ENCODE measurements at regions not wholly inside any gene's neighbourhood (a gene's known extent, or its start where the extent isn't known, plus 50 kb on each side); places are given as distances from the start of the nearest gene placed in this dataset.

DNA sequence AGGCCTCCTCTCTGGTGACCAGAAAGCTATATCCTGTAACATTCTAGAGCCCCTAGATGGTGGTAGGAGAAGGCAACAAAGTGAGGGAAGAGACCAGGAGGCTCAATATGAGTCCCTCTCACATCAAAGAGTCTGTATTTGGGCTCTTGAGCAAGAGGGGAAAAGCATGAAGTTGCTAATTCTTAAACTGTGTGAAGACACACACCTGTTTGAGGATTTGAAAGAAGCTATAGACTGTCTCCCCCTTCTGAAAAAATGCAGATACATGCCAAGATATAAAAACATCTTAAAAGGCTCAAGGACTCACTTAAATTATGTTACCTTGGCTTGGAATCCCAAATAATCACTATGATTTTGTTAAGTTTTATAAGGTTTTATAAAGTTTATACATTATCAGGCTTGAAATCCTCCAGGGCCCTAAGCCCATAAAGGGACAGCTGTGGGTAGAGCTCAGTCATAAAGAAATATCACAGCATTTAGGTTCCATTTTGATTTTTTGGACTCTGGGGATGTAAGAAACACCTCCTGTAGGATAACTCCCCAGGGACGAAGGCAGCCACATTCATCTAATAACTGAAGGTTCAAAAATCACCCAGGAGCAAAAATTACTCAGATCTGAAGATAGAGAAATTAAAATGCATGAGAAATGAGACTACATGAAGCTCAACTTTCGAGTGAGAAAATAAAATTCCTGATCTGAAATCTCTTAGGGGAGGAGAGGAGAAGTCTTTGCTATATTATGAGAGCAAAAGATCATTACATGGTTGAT is 136.1 kb upstream of the LGALSL start:
- Histone ChIP-seq H3K27ac (ENCODE audit: low read depth, low read length) (no peak overlapping the region), H4K20me1 (ENCODE audit: insufficient read depth, low read length) (no peaks in the 10 kb centered on the region), H3K4me3 (ENCODE audit: insufficient read depth, low read length) (no peak overlapping the region), H3K27me3 (ENCODE audit: insufficient read depth, low read length) (peaks cover 75% of the 10 kb centered on the region), H3K36me3 (ENCODE audit: insufficient read depth, low read length) (no peaks in the 10 kb centered on the region), H3K4me2 (ENCODE audit: insufficient read depth, low read length) (no peak overlapping the region), H3K9me3 (ENCODE audit: low read depth, low read length) (no peaks in the 10 kb centered on the region), H3K4me1 (ENCODE audit: insufficient read depth, low read length) (peaks cover 3% of the 10 kb centered on the region), H2AFZ (ENCODE audit: low read length) (no peak overlapping the region), H3K79me2 (ENCODE audit: insufficient read depth, low read length) (no peaks in the 10 kb centered on the region)
- TF ChIP-seq, protein P1, sequence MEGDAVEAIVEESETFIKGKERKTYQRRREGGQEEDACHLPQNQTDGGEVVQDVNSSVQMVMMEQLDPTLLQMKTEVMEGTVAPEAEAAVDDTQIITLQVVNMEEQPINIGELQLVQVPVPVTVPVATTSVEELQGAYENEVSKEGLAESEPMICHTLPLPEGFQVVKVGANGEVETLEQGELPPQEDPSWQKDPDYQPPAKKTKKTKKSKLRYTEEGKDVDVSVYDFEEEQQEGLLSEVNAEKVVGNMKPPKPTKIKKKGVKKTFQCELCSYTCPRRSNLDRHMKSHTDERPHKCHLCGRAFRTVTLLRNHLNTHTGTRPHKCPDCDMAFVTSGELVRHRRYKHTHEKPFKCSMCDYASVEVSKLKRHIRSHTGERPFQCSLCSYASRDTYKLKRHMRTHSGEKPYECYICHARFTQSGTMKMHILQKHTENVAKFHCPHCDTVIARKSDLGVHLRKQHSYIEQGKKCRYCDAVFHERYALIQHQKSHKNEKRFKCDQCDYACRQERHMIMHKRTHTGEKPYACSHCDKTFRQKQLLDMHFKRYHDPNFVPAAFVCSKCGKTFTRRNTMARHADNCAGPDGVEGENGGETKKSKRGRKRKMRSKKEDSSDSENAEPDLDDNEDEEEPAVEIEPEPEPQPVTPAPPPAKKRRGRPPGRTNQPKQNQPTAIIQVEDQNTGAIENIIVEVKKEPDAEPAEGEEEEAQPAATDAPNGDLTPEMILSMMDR (IDR thresholded peaks at IDR 0.05; ENCODE audit: extremely low read depth, low read depth, low read length) = no peak
- no peak for DNase-seq (ENCODE audit: insufficient read length, low spot score, missing footprints)

DNA sequence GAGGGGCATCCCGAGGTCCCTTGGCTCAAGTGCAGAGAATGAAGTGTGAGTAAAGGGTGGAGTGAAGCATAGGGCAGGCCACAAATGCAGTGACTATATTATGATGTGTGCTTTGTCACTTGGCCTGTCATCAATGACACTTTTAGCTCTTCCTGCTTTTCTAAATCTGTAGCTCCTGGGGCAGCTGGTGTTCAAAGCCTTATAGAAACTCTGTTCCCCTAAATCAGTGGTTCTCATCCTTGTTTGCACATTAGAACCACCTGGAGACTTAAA is 135.6 kb upstream of the LGALSL start:
- no peak for DNase-seq (ENCODE audit: insufficient read length, low spot score, missing footprints)
- Histone ChIP-seq H4K20me1 (ENCODE audit: insufficient read depth, low read length) (no peaks in the 10 kb centered on the region), H3K27me3 (ENCODE audit: insufficient read depth, low read length) (peaks cover 78% of the 10 kb centered on the region), H2AFZ (ENCODE audit: low read length) (no peak overlapping the region), H3K27ac (ENCODE audit: low read depth, low read length) (no peak overlapping the region), H3K4me2 (ENCODE audit: insufficient read depth, low read length) (no peak overlapping the region), H3K4me3 (ENCODE audit: insufficient read depth, low read length) (no peak overlapping the region), H3K9me3 (ENCODE audit: low read depth, low read length) (no peaks in the 10 kb centered on the region), H3K4me1 (ENCODE audit: insufficient read depth, low read length) (peaks cover under 1% of the 10 kb centered on the region), H3K36me3 (ENCODE audit: insufficient read depth, low read length) (no peaks in the 10 kb centered on the region), H3K79me2 (ENCODE audit: insufficient read depth, low read length) (no peaks in the 10 kb centered on the region)
- TF ChIP-seq, protein P1 (IDR thresholded peaks at IDR 0.05; ENCODE audit: extremely low read depth, low read depth, low read length) = no peak

DNA sequence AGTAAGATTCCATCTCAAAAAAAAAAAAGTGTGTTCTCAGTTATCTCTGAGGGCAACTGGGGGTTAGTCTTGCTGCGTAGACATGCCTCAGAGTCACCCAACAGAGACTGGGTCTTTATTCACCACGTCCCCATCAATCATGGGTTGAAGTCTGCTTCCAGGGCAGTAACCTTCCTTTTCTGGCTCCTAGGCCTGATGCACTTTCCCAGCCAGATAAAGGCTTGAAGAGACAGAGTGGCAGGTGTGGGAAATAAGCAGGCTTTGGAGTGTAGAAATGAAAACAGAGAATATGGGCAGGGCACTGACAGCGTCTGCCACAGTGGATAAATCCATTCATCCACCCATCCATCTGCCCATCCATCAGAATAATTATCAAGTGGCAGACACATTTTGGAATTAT is 134.1 kb upstream of the LGALSL start:
- H4K20me1 ChIP-seq (ENCODE audit: insufficient read depth, low read length) = no peaks in the 10 kb centered on the region
- H3K27ac ChIP-seq (ENCODE audit: low read depth, low read length) = no peak overlapping the region
- TF ChIP-seq, protein P1 (IDR thresholded peaks at IDR 0.05; ENCODE audit: extremely low read depth, low read depth, low read length) = no peak
- H3K27me3 ChIP-seq (ENCODE audit: insufficient read depth, low read length) = peaks cover 76% of the 10 kb centered on the region
- no peak overlapping the region for H3K4me3 ChIP-seq (ENCODE audit: insufficient read depth, low read length)
- no peak for DNase-seq (ENCODE audit: insufficient read length, low spot score, missing footprints)
- no peaks in the 10 kb centered on the region for H3K4me1 ChIP-seq (ENCODE audit: insufficient read depth, low read length)
- no peak overlapping the region for H2AFZ ChIP-seq (ENCODE audit: low read length)
- no peak overlapping the region for H3K4me2 ChIP-seq (ENCODE audit: insufficient read depth, low read length)
- H3K79me2 ChIP-seq (ENCODE audit: insufficient read depth, low read length) = no peaks in the 10 kb centered on the region
- H3K9me3 ChIP-seq (ENCODE audit: low read depth, low read length) = no peaks in the 10 kb centered on the region
- no peaks in the 10 kb centered on the region for H3K36me3 ChIP-seq (ENCODE audit: insufficient read depth, low read length)

DNA sequence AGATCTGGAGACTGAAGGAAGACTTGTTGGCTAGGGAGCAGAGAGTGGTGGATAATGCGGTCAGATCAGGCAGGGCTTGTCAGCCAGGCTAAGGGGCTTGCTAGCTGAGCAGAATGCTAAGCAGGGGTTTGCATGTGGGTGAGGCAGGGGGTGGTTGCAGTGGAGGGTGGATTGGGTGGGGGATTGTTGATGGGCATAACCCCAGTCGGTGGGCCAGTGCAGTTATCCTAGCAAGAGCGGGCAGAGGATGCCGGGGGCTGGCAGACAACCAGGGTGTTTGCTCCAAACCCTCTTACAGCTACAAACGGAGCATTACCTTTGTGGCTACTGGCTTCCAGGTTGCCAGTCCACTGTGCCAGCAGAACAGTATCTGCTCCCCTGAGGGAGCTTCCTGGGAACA is 131.5 kb upstream of the LGALSL start:
- Histone ChIP-seq H3K4me2 (ENCODE audit: insufficient read depth, low read length) (no peak overlapping the region), H3K4me3 (ENCODE audit: insufficient read depth, low read length) (no peak overlapping the region), H2AFZ (ENCODE audit: low read length) (no peak overlapping the region), H3K9me3 (ENCODE audit: low read depth, low read length) (no peaks in the 10 kb centered on the region), H3K79me2 (ENCODE audit: insufficient read depth, low read length) (no peaks in the 10 kb centered on the region), H3K4me1 (ENCODE audit: insufficient read depth, low read length) (no peaks in the 10 kb centered on the region), H3K27ac (ENCODE audit: low read depth, low read length) (no peak overlapping the region), H3K36me3 (ENCODE audit: insufficient read depth, low read length) (no peaks in the 10 kb centered on the region), H3K27me3 (ENCODE audit: insufficient read depth, low read length) (peaks cover 54% of the 10 kb centered on the region), H4K20me1 (ENCODE audit: insufficient read depth, low read length) (no peaks in the 10 kb centered on the region)
- TF ChIP-seq, protein P1 (IDR thresholded peaks at IDR 0.05; ENCODE audit: extremely low read depth, low read depth, low read length) = no peak
- no peak for DNase-seq (ENCODE audit: insufficient read length, low spot score, missing footprints)

All from osteoblast (primary cell).